CD14-positive monocyte (primary cell): ENCODE measurements at regions not wholly inside any gene's neighbourhood (a gene's known extent, or its start where the extent isn't known, plus 50 kb on each side); places are given as distances from the start of the nearest gene placed in this dataset.

ENCODE experiments used
- DNase-seq, 3 donors: peaks; one replicate each; pipeline ENCODE4 v3.0.0-alpha.2; 2011 to 2022
- H2AFZ ChIP-seq: 2 replicates; pipeline ENCODE4 v1.6.0; 2012; ENCODE audit warnings: mild to moderate bottlenecking, low read depth, low read length, inconsistent platforms; ENCODE audit not compliant: insufficient read depth, poor library complexity, severe bottlenecking
- H3K27ac ChIP-seq, 2 donors: 1 replicate in 1 of 2; 2 replicates in 1 of 2; pipeline ENCODE4 v1.5.1; 2012 to 2013; ENCODE audit warnings: low read length in 2 of 2, control low read depth in 1 of 2, inconsistent platforms in 1 of 2, low read depth in 1 of 2, mild to moderate bottlenecking in 1 of 2
- H3K27me3 ChIP-seq, 2 donors: one replicate each; pipeline versions ENCODE4 v1.6.0 to v1.6.1; 2011 to 2013; ENCODE audit warnings: low read length in 2 of 2; ENCODE audit not compliant: control insufficient read depth in 2 of 2, insufficient read depth in 2 of 2
- H3K36me3 ChIP-seq, 2 donors: replicated peaks in 1 of 2; 1 replicate in 1 of 2; 2 replicates in 1 of 2; pipeline versions ENCODE4 v1.5.1 to v1.6.1; 2012 to 2013; ENCODE audit warnings: low read length in 2 of 2, control low read depth in 1 of 2, inconsistent platforms in 1 of 2, mild to moderate bottlenecking in 1 of 2; ENCODE audit not compliant: insufficient read depth in 2 of 2, control insufficient read depth in 1 of 2
- H3K4me1 ChIP-seq, 2 donors: 1 replicate in 1 of 2; 2 replicates in 1 of 2; pipeline versions ENCODE4 v1.5.1 to v1.6.1; 2012 to 2013; ENCODE audit warnings: low read length in 2 of 2, control low read depth in 1 of 2, inconsistent platforms in 1 of 2, mild to moderate bottlenecking in 1 of 2, moderate library complexity in 1 of 2; ENCODE audit not compliant: insufficient read depth in 2 of 2, control insufficient read depth in 1 of 2
- H3K4me2 ChIP-seq: replicated peaks from 2 replicates; pipeline ENCODE3; 2012; ENCODE audit warnings: low read length, moderate library complexity, mild to moderate bottlenecking; ENCODE audit not compliant: poor library complexity, severe bottlenecking; ENCODE audit errors: extremely low read depth
- H3K4me3 ChIP-seq, 3 experiments: fragments of 200-600 bp in 1 of 3; sonication (generic) in 1 of 3; replicated peaks in 1 of 3; 1 replicate in 2 of 3; 2 replicates in 1 of 3; pipeline ENCODE4 v1.5.1; 2011 to 2013; ENCODE audit warnings: low read length in 3 of 3, mild to moderate bottlenecking in 3 of 3, control low read depth in 2 of 3, low read depth in 2 of 3, inconsistent platforms in 1 of 3, moderate library complexity in 1 of 3
- H3K79me2 ChIP-seq: 2 replicates; pipeline ENCODE4 v1.6.0; 2012; ENCODE audit warnings: mild to moderate bottlenecking, control low read depth, inconsistent platforms, low read length, moderate library complexity; ENCODE audit not compliant: insufficient read depth
- H3K9ac ChIP-seq: 2 replicates; pipeline ENCODE4 v1.6.0; 2017; ENCODE audit warnings: low read length, mild to moderate bottlenecking; ENCODE audit not compliant: insufficient read depth, poor library complexity, severe bottlenecking
- H3K9me3 ChIP-seq, 2 donors: replicated peaks in 1 of 2; 1 replicate in 1 of 2; 2 replicates in 1 of 2; pipeline versions ENCODE4 v1.5.1 to v1.6.1; 2012 to 2013; ENCODE audit warnings: low read length in 2 of 2, control low read depth in 1 of 2; ENCODE audit not compliant: control insufficient read depth in 1 of 2, insufficient read depth in 1 of 2
- H4K20me1 ChIP-seq: 2 replicates; pipeline ENCODE4 v1.6.0; 2012; ENCODE audit warnings: mild to moderate bottlenecking, low read length, control low read depth, moderate library complexity; ENCODE audit not compliant: insufficient read depth
- H3K27ac Mint-ChIP-seq, 7 donors: one replicate each; pipeline ENCODE4 v1.8.0; 2020; ENCODE audit warnings: mild to moderate bottlenecking in 7 of 7, mixed read lengths in 7 of 7, moderate library complexity in 6 of 7, inconsistent platforms in 2 of 7
- H3K27me3 Mint-ChIP-seq, 3 donors: one replicate each; pipeline ENCODE4 v1.8.0; 2021 to 2022; ENCODE audit warnings: low read depth in 3 of 3, mild to moderate bottlenecking in 3 of 3, mixed read lengths in 3 of 3, moderate library complexity in 3 of 3, inconsistent platforms in 1 of 3
- H3K36me3 Mint-ChIP-seq, 2 donors: one replicate each; pipeline ENCODE4 v1.8.0; 2020; ENCODE audit warnings: mixed read lengths in 2 of 2, inconsistent platforms in 1 of 2, mild to moderate bottlenecking in 1 of 2
- H3K4me1 Mint-ChIP-seq: one replicate; pipeline ENCODE4 v1.8.0; 2020; ENCODE audit warnings: mild to moderate bottlenecking, mixed read lengths
- H3K4me3 Mint-ChIP-seq, 2 donors: one replicate each; pipeline ENCODE4 v1.8.0; 2020; ENCODE audit warnings: mild to moderate bottlenecking in 2 of 2, mixed read lengths in 2 of 2, moderate library complexity in 1 of 2
- H3K9me3 Mint-ChIP-seq, 7 donors: one replicate each; pipeline ENCODE4 v1.8.0; 2020 to 2022; ENCODE audit warnings: mixed read lengths in 7 of 7, mild to moderate bottlenecking in 6 of 7, moderate library complexity in 6 of 7, inconsistent platforms in 2 of 7
- WGBS: methylation state at CpG from one replicate; pipeline ENCODE4 v1.1.5; 2013; ENCODE audit warnings: missing lambda C conversion rate; ENCODE audit not compliant: insufficient coverage; 5-methylcytosine and 5-hydroxymethylcytosine counted together
- intact Hi-C, 2 donors: fragments of 100-400 bp; cut with micrococcal nuclease; formaldehyde crosslinking; loops; one replicate each; pipeline versions ENCODE4 v1.15.0 to v1.15.1; 2023
- TF ChIP-seq, protein P1 (sequence below): fragments of 200-600 bp; IDR thresholded peaks from one replicate; pipeline ENCODE4 v1.8.0; 2022; ENCODE audit warnings: antibody characterized with exemption, mild to moderate bottlenecking

DNA sequence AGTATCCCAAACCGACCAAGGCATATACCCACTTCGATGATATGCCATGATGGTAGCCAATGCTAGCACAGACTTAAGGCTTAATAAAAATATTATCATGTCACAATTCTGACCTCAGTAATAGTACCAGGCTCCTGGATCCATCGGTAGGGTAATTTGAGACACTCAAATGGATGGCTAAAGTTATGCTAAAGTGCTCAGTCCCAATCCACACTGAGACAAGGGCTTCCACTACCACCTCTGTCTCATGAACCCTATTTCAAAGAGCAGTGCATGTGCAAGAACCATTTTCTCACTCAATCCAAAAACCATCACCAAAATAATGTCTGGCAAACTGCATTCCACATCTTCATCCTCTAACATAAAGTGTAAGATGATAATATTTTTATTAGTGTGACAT lies 122.4 kb upstream of the KRR1 start:
- H3K4me3 ChIP-seq = no peak overlapping the region
- H3K9me3 Mint-ChIP-seq = peaks cover 0 to 3% (median 0%) of the 10 kb centered on the region in 7 donors
- H3K4me3 Mint-ChIP-seq = no peak overlapping the region
- H3K36me3 ChIP-seq = no peaks in the 10 kb centered on the region
- no peaks in the 10 kb centered on the region for H3K79me2 ChIP-seq
- H3K4me1 ChIP-seq = no peaks in the 10 kb centered on the region
- TF ChIP-seq, protein P1, sequence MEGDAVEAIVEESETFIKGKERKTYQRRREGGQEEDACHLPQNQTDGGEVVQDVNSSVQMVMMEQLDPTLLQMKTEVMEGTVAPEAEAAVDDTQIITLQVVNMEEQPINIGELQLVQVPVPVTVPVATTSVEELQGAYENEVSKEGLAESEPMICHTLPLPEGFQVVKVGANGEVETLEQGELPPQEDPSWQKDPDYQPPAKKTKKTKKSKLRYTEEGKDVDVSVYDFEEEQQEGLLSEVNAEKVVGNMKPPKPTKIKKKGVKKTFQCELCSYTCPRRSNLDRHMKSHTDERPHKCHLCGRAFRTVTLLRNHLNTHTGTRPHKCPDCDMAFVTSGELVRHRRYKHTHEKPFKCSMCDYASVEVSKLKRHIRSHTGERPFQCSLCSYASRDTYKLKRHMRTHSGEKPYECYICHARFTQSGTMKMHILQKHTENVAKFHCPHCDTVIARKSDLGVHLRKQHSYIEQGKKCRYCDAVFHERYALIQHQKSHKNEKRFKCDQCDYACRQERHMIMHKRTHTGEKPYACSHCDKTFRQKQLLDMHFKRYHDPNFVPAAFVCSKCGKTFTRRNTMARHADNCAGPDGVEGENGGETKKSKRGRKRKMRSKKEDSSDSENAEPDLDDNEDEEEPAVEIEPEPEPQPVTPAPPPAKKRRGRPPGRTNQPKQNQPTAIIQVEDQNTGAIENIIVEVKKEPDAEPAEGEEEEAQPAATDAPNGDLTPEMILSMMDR = no peak
- no peak overlapping the region for H3K4me2 ChIP-seq
- H3K27ac ChIP-seq = no peak overlapping the region
- no peaks in the 10 kb centered on the region for H3K27me3 ChIP-seq
- no peak overlapping the region for H3K27ac Mint-ChIP-seq
- H3K9ac ChIP-seq = no peak overlapping the region
- intact Hi-C loops = no loop called here
- no peaks in the 10 kb centered on the region for H4K20me1 ChIP-seq
- H3K36me3 Mint-ChIP-seq = no peaks in the 10 kb centered on the region
- no peaks in the 10 kb centered on the region for H3K4me1 Mint-ChIP-seq
- DNase-seq = no peak
- no peaks in the 10 kb centered on the region for H3K9me3 ChIP-seq
- no peak overlapping the region for H2AFZ ChIP-seq
- peaks cover 1 to 2% (median 1%) of the 10 kb centered on the region in 3 donors for H3K27me3 Mint-ChIP-seq
- WGBS = no CpG with 5 or more reads among the region's 3 CpGs

- Histone ChIP-seq H3K27ac (no peak overlapping the region), H2AFZ (no peak overlapping the region), H4K20me1 (no peaks in the 10 kb centered on the region), H3K9me3 (no peaks in the 10 kb centered on the region), H3K4me2 (no peak overlapping the region), H3K4me3 (no peak overlapping the region), H3K36me3 (no peaks in the 10 kb centered on the region), H3K9ac (no peak overlapping the region), H3K79me2 (no peaks in the 10 kb centered on the region), H3K4me1 (no peaks in the 10 kb centered on the region), H3K27me3 (no peaks in the 10 kb centered on the region)
- no peaks in the 10 kb centered on the region for H3K36me3 Mint-ChIP-seq
- H3K9me3 Mint-ChIP-seq = peaks cover 0 to 5% (median 0%) of the 10 kb centered on the region in 7 donors
- no peak overlapping the region for H3K4me3 Mint-ChIP-seq
- DNase-seq = no peak
- intact Hi-C loops = no loop called here
- 80% methylated on average over 1 of the region's 3 CpGs for WGBS
- H3K27ac Mint-ChIP-seq = no peak overlapping the region
- TF ChIP-seq, protein P1 = no peak
- H3K4me1 Mint-ChIP-seq = no peaks in the 10 kb centered on the region
- H3K27me3 Mint-ChIP-seq = peaks cover 0 to 2% (median 1%) of the 10 kb centered on the region in 3 donors
Measured at GRCh38 chr12:75632442-75632841, 121.0 kb upstream of the KRR1 start.
